Neural cell (in vitro differentiated cells): ENCODE measurements at regions not wholly inside any gene's neighbourhood (a gene's known extent, or its start where the extent isn't known, plus 50 kb on each side); places are given as distances from the start of the nearest gene placed in this dataset.
A peak's percentile ranks its signal among the peaks of the same experiment; 100 is the strongest.

Source experiments
- H2AFZ ChIP-seq: fragments of 200-600, 300-800 bp; sonication (generic), shearing (Covaris generic); 2 replicates; pipeline ENCODE4 v1.6.0; 2014; ENCODE audit warnings: low read depth, mild to moderate bottlenecking, antibody characterized with exemption, low read length, moderate library complexity
- H3F3A ChIP-seq: fragments of 200-600 bp; shearing (Covaris generic); 2 replicates; pipeline ENCODE4 v1.6.1; 2016; ENCODE audit warnings: mild to moderate bottlenecking, moderate library complexity, mixed read lengths, antibody characterized with exemption, low read length; ENCODE audit not compliant: insufficient read depth, poor library complexity, severe bottlenecking
- H3K27ac ChIP-seq: fragments of 200-600, 300-800 bp; sonication (generic), shearing (Covaris generic); 2 replicates; pipeline ENCODE4 v1.5.1; 2014; ENCODE audit warnings: mild to moderate bottlenecking, low read length, moderate library complexity
- H3K27me3 ChIP-seq: fragments of 300-800, 200-600 bp; sonication (generic), shearing (Covaris generic); 2 replicates; pipeline ENCODE4 v1.6.0; 2014; ENCODE audit warnings: mild to moderate bottlenecking, low read depth, low read length, moderate library complexity; ENCODE audit not compliant: insufficient read depth
- H3K36me3 ChIP-seq: fragments of 300-800, 200-600 bp; sonication (generic), shearing (Covaris generic); 2 replicates; pipeline ENCODE4 v1.5.1; 2014; ENCODE audit warnings: mild to moderate bottlenecking, antibody characterized with exemption, low read length, moderate library complexity; ENCODE audit not compliant: insufficient read depth
- H3K4me2 ChIP-seq: fragments of 300-800, 200-600 bp; sonication (generic), shearing (Covaris generic); 2 replicates; pipeline ENCODE4 v1.6.0; 2014; ENCODE audit warnings: mild to moderate bottlenecking, low read length
- H3K4me3 ChIP-seq: fragments of 300-800, 200-600 bp; sonication (generic), shearing (Covaris generic); 2 replicates; pipeline ENCODE4 v1.5.1; 2014; ENCODE audit warnings: mild to moderate bottlenecking, low read length, moderate library complexity
- H3K79me2 ChIP-seq: fragments of 200-600 bp; shearing (Covaris generic); replicated peaks from 2 replicates; pipeline ENCODE4 v1.6.0; 2014; ENCODE audit warnings: mild to moderate bottlenecking, low read length, moderate library complexity; ENCODE audit not compliant: insufficient read depth
- H3K9ac ChIP-seq: fragments of 300-800, 200-600 bp; sonication (generic), shearing (Covaris generic); 2 replicates; pipeline ENCODE4 v1.6.1; 2016; ENCODE audit warnings: mild to moderate bottlenecking, low read length, mixed read lengths
- H3K9me2 ChIP-seq: fragments of 200-600 bp; shearing (Covaris generic); 2 replicates; pipeline ENCODE4 v1.6.1; 2016; ENCODE audit warnings: mild to moderate bottlenecking, low read length, mixed read lengths; ENCODE audit not compliant: insufficient read depth
- H3K9me3 ChIP-seq: fragments of 200-600, 300-800 bp; sonication (generic), shearing (Covaris generic); 2 replicates; pipeline ENCODE4 v1.6.1; 2016; ENCODE audit warnings: mild to moderate bottlenecking, mixed run types, low read length, moderate library complexity, mixed read lengths
- H4K20me1 ChIP-seq: fragments of 200-600 bp; shearing (Covaris generic); 2 replicates; pipeline ENCODE4 v1.6.1; 2016; ENCODE audit warnings: mild to moderate bottlenecking, mixed run types; ENCODE audit not compliant: insufficient read depth
- CTCF ChIP-seq: fragments of 450-650 bp; IDR thresholded peaks from 2 replicates; pipeline ENCODE4 v1.5.1; 2014; ENCODE audit warnings: antibody characterized with exemption, mild to moderate bottlenecking, moderate library complexity; ENCODE audit not compliant: poor library complexity, severe bottlenecking
- EP300 ChIP-seq: fragments of 450-650 bp; conservative IDR thresholded peaks from 2 replicates; pipeline ENCODE4 v1.6.1; 2014; ENCODE audit warnings: antibody characterized with exemption, mild to moderate bottlenecking, moderate library complexity; ENCODE audit not compliant: poor library complexity, severe bottlenecking
- EZH2 ChIP-seq: fragments of 200-600, 300-800 bp; shearing (Covaris generic), sonication (generic); IDR thresholded peaks from 2 replicates; pipeline ENCODE4 v1.6.1; 2014; ENCODE audit warnings: antibody characterized with exemption, low read length, borderline replicate concordance, mild to moderate bottlenecking; ENCODE audit not compliant: insufficient read depth, poor library complexity, severe bottlenecking
- MXI1 ChIP-seq: fragments of 450-650 bp; conservative IDR thresholded peaks from 2 replicates; pipeline ENCODE4 v1.6.1; 2014; ENCODE audit warnings: antibody characterized with exemption, mild to moderate bottlenecking; ENCODE audit not compliant: poor library complexity, severe bottlenecking
- POLR2AphosphoS5 ChIP-seq: IDR thresholded peaks from 2 replicates; pipeline ENCODE4 v1.6.1; 2012
- RAD21 ChIP-seq: fragments of 450-650 bp; conservative IDR thresholded peaks from 2 replicates; pipeline ENCODE4 v1.6.1; 2014; ENCODE audit warnings: antibody characterized with exemption, mild to moderate bottlenecking, moderate library complexity
- REST ChIP-seq: IDR thresholded peaks from 2 replicates; pipeline ENCODE4 v1.6.1; 2012; ENCODE audit warnings: borderline replicate concordance
- SMC3 ChIP-seq: fragments of 450-650 bp; conservative IDR thresholded peaks from 2 replicates; pipeline ENCODE4 v1.6.1; 2014; ENCODE audit warnings: antibody characterized with exemption, mild to moderate bottlenecking, moderate library complexity; ENCODE audit not compliant: poor library complexity
- TAF1 ChIP-seq: IDR thresholded peaks from 2 replicates; pipeline ENCODE4 v1.6.1; 2012; ENCODE audit warnings: low read depth

GRCh38 chr3:79898907-79899306 is 131.1 kb upstream of the ROBO1 start:
- peak overlapping the region; percentile 50 for H3K4me2 ChIP-seq
- peak overlapping the region; percentile 57 for H3K27ac ChIP-seq
- H3K9me2 ChIP-seq = no peaks in the 10 kb centered on the region

GRCh38 chr3:79896086-79896485 is 128.3 kb upstream of the ROBO1 start:
- H3K4me2 ChIP-seq = no peak overlapping the region
- no peaks in the 10 kb centered on the region for H3K79me2 ChIP-seq
- no peak overlapping the region for H3K27ac ChIP-seq
- TF ChIP-seq TAF1 (no peak), SMC3 (no peak), EZH2 (no peak)
- no peaks in the 10 kb centered on the region for H3K27me3 ChIP-seq
- no peak overlapping the region for H3K9ac ChIP-seq
- no peaks in the 10 kb centered on the region for H3K9me2 ChIP-seq
- no peaks in the 10 kb centered on the region for H3F3A ChIP-seq
- H3K4me3 ChIP-seq = no peak overlapping the region
- no peaks in the 10 kb centered on the region for H3K36me3 ChIP-seq
- peak overlapping the region; percentile 3 for H2AFZ ChIP-seq
- H3K9me3 ChIP-seq = no peaks in the 10 kb centered on the region
- no peaks in the 10 kb centered on the region for H4K20me1 ChIP-seq

More at GRCh38 chr3:79898907-79899306, 131.1 kb upstream of the ROBO1 start:
- Histone ChIP-seq H3K4me3 (peak overlapping the region; percentile 30), H3K27me3 (no peaks in the 10 kb centered on the region), H3F3A (no peaks in the 10 kb centered on the region), H2AFZ (no peak overlapping the region), H3K79me2 (no peaks in the 10 kb centered on the region), H3K9me3 (no peaks in the 10 kb centered on the region), H3K36me3 (no peaks in the 10 kb centered on the region), H4K20me1 (no peaks in the 10 kb centered on the region), H3K9ac (no peak overlapping the region)
- no peak for TF ChIP-seq CTCF
- peak; percentile 92 for TF ChIP-seq EP300
- no peak for TF ChIP-seq TAF1
- peak; percentile 81 for TF ChIP-seq POLR2AphosphoS5
- peak; percentile 38 for TF ChIP-seq REST
- TF ChIP-seq EZH2 = no peak

- no peak overlapping the region for H3K9ac ChIP-seq
- no peak overlapping the region for H3K4me3 ChIP-seq
- H2AFZ ChIP-seq = no peak overlapping the region
- H3K79me2 ChIP-seq = no peaks in the 10 kb centered on the region
- peak overlapping the region; percentile 0 for H3K27ac ChIP-seq
- TF ChIP-seq POLR2AphosphoS5 (peak; percentile 54), SMC3 (no peak), MXI1 (no peak), EZH2 (no peak), TAF1 (no peak), REST (peak; percentile 66), EP300 (peak; percentile 27), RAD21 (peak; percentile 11), CTCF (no peak)
- no peaks in the 10 kb centered on the region for H3K9me2 ChIP-seq
- no peaks in the 10 kb centered on the region for H3K27me3 ChIP-seq
- H4K20me1 ChIP-seq = no peaks in the 10 kb centered on the region
- no peaks in the 10 kb centered on the region for H3K9me3 ChIP-seq
- no peaks in the 10 kb centered on the region for H3F3A ChIP-seq
- no peaks in the 10 kb centered on the region for H3K36me3 ChIP-seq
- H3K4me2 ChIP-seq = peak overlapping the region; percentile 9
Measured at GRCh38 chr3:79887213-79887612, 119.4 kb upstream of the ROBO1 start.
